ENCODE measurements at regions not wholly inside any gene's neighbourhood (a gene's known extent, or its start where the extent isn't known, plus 50 kb on each side); places are given as distances from the start of the nearest gene placed in this dataset.
"Not testable (repeated sequence)": the region's sequence is repeated elsewhere in the genome, so short reads cannot be mapped to it uniquely, and the experiment has no call there.

- peak; percentile 64 for DNase-seq
Observed at GRCh38 chr15:28789401-28790114, 58.9 kb downstream of the GOLGA6L7 start.

DNA sequence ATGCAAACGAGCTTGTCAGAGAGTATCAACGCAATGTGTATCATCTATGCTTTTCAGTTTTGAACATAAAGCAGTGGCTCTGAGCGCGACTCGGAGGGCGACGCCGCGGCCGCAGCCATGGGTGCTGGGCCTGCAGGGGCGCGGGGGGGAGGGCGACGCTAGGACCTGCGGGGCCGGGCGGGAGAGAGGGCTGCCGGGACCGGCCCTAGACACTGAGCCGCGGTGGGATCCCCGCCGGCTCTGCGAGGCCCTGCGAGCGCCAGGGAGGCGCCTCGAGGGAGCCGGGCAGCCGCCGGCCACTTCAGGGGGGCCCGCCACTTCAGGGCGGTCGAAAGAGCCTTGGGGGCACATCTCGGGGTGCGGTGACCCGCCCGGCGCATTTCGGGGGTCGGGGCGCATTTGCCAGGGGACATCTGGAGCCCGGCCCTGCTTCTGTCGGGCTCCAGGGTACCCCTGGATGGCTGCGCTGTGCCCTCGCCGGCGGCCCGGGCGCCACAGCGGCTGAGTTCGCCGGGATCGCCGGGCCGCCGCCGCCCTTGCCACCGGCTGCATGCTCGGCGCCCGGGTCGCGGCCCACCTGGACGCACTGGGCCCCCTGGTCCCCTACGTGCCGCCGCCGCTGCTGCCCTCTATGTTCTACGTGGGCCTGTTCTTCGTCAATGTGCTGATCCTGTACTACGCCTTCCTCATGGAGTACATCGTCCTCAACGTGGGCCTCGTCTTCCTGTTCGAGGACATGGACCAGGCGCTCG lies 59.6 kb downstream of the GOLGA6L7 start:
- not testable (repeated sequence) for DNase-seq

GRCh38 chr15:28788176-28788575 lies 60.3 kb downstream of the GOLGA6L7 start:
- not testable (repeated sequence) for DNase-seq

GRCh38 chr15:28786521-28786920 lies 61.9 kb downstream of the GOLGA6L7 start:
- DNase-seq = no peak

DNA sequence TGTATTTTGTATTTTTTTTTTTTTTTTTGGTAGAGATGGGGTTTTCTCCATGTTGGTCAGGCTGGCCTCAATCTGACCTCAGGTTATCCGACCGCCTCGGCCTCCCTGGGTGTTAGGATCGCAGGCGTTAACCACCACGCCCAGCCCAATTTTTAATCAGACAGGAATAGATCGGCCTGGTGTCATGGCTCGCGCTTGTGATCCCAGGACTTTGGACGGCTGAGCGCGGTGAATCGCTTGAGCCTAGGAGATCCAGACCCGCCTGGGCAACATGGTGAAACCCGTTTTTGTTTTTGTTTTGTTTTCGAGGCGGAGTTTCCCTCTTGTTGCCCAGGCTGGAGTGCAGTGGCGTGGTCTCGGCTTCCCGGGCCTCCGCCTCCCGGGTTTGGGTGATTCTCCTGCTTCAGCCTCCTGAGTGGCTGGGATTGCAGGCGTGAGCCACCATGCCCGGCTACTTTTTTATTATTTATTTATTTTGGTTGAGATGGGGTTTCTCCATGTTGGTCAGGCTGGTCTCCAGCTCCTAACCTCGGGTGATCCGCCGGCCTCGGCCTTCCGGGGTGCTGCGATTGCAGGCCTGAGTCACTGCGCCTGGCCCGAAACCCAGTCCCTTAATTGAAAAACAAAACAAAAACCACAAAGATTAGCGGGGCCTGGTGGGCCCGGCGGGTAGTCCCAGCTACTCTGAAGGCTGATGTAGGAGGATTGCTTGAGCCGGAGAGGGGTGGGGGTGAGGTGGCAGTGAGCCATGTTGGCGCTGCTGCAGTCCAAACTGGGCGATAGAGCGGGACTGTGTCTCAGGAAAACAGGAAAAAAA lies 63.9 kb downstream of the GOLGA6L7 start:
- DNase-seq = not testable (repeated sequence)

DNA sequence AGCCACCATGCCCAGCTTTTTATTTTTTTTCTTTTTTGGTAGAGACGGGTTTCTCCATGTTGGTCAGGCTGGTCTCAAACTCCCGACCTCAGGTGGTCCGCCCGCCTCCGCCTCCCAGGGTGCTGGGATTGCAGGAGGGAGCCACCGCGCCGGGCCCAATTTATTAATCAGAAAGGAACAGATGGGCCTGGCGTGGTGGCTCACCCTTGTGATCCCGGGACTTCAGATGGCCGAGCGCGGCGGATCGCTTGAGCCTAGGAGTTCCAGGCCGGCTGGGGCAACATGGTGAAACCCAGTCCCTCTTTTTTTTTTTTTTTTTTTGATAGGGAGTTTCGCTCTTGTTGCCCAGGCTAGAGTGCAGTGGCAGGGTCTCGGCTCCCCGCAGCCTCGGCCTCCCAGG lies 64.6 kb downstream of the GOLGA6L7 start:
- no peak for DNase-seq

- no peak for DNase-seq
Observed at GRCh38 chr15:28783466-28783865, 65.0 kb downstream of the GOLGA6L7 start.

GRCh38 chr15:28778397-28778796 lies 66.2 kb upstream of the GOLGA8M start:
- not testable (repeated sequence) for DNase-seq

DNA sequence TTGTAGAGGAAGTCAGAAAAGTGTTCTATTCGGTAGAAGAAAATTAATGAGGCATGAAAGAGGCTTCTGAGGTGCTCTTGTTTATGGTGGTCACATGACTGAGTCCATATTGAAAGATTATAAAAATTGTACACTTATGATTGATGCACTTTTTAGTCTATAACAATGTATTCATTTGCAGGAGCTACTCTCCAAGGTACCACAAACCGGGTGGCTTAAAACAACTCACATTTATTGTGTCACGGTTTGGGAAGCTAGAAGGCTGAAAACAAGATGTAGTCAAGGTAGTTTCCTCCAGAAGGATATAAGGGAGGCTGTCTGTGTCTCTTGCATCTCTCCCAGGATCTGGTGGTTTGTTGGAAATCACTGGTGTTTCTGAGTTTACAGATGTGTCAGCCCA lies 60.6 kb upstream of the GOLGA8M start:
- not testable (repeated sequence) for DNase-seq
